OCI-LY3 (cell line): ENCODE measurements at regions not wholly inside any gene's neighbourhood (a gene's known extent, or its start where the extent isn't known, plus 50 kb on each side); places are given as distances from the start of the nearest gene placed in this dataset.

Experiments
- H2AFZ ChIP-seq: fragments of 200-600, 300-600 bp; shearing (Covaris generic); 2 replicates; pipeline ENCODE4 v1.6.0; 2014; ENCODE audit warnings: antibody characterized with exemption, low read depth, low read length
- H3K27ac ChIP-seq: fragments of 200-600, 300-600 bp; sonication (generic); 2 replicates; pipeline ENCODE4 v1.5.1; 2014; ENCODE audit warnings: mild to moderate bottlenecking, low read length, moderate library complexity, mixed read lengths
- H3K27me3 ChIP-seq: fragments of 200-600, 300-600 bp; sonication (generic); 2 replicates; pipeline ENCODE4 v1.6.1; 2014; ENCODE audit warnings: low read depth, low read length, mixed read lengths
- H3K36me3 ChIP-seq: fragments of 200-600, 300-600 bp; sonication (generic); replicated peaks from 2 replicates; pipeline ENCODE3; 2014; ENCODE audit warnings: low read depth, low read length, mixed read lengths
- H3K4me1 ChIP-seq: fragments of 300-600, 200-600 bp; sonication (generic); 2 replicates; pipeline ENCODE4 v1.6.1; 2014; ENCODE audit warnings: low read length, mixed read lengths
- H3K4me2 ChIP-seq: fragments of 200-600, 300-600 bp; sonication (generic); 2 replicates; pipeline ENCODE4 v1.6.1; 2014; ENCODE audit warnings: low read length, mixed read lengths
- H3K4me3 ChIP-seq: fragments of 300-600, 200-600 bp; sonication (generic); 2 replicates; pipeline ENCODE4 v1.5.1; 2014; ENCODE audit warnings: antibody characterized with exemption, mild to moderate bottlenecking, low read length, moderate library complexity
- H3K79me2 ChIP-seq: fragments of 300-600, 200-600 bp; shearing (Covaris generic); 2 replicates; pipeline ENCODE4 v1.6.1; 2014; ENCODE audit warnings: mild to moderate bottlenecking, low read length, mixed read lengths
- H3K9ac ChIP-seq: fragments of 300-600, 200-600 bp; shearing (Covaris generic); 2 replicates; pipeline ENCODE4 v1.6.0; 2014; ENCODE audit warnings: mild to moderate bottlenecking, low read length, moderate library complexity
- H3K9me3 ChIP-seq: fragments of 200-600, 300-600 bp; shearing (Covaris generic); 2 replicates; pipeline ENCODE4 v1.6.1; 2014; ENCODE audit warnings: low read length, mixed read lengths; ENCODE audit not compliant: insufficient read depth
- H4K20me1 ChIP-seq: fragments of 200-600, 300-600 bp; sonication (generic); 2 replicates; pipeline ENCODE4 v1.6.1; 2016; ENCODE audit warnings: low read length, mixed read lengths; ENCODE audit not compliant: insufficient read depth
- CTCF ChIP-seq: fragments of 200-600, 300-600 bp; sonication (generic); IDR thresholded peaks from 2 replicates; pipeline ENCODE4 v1.5.1; 2014; ENCODE audit warnings: antibody characterized with exemption, low read length, low read depth
- EZH2phosphoT487 ChIP-seq: fragments of 200-600 bp; shearing (Covaris generic); IDR thresholded peaks from 2 replicates; pipeline ENCODE4 v1.6.1; 2018; ENCODE audit warnings: antibody characterized with exemption, mixed run types, low read depth

- H3K9me3 ChIP-seq = no peaks in the 10 kb centered on the region
- H3K9ac ChIP-seq = no peak overlapping the region
- H4K20me1 ChIP-seq = no peaks in the 10 kb centered on the region
- H3K4me1 ChIP-seq = no peaks in the 10 kb centered on the region
- H3K79me2 ChIP-seq = no peaks in the 10 kb centered on the region
- no peak overlapping the region for H2AFZ ChIP-seq
- H3K36me3 ChIP-seq = no peaks in the 10 kb centered on the region
- H3K4me3 ChIP-seq = no peak overlapping the region
- no peaks in the 10 kb centered on the region for H3K27me3 ChIP-seq
- H3K27ac ChIP-seq = no peak overlapping the region
- TF ChIP-seq CTCF = no peak
- TF ChIP-seq EZH2phosphoT487 = no peak
- H3K4me2 ChIP-seq = no peak overlapping the region
Measured at GRCh38 chr16:17723531-17724134, 252.9 kb upstream of the XYLT1 start.

GRCh38 chr16:17718495-17718894 lies 247.7 kb upstream of the XYLT1 start:
- Histone ChIP-seq H4K20me1 (no peaks in the 10 kb centered on the region), H3K27ac (no peak overlapping the region), H3K9me3 (no peaks in the 10 kb centered on the region), H3K27me3 (no peaks in the 10 kb centered on the region), H3K9ac (no peak overlapping the region), H3K4me1 (no peaks in the 10 kb centered on the region), H3K4me3 (no peak overlapping the region), H3K36me3 (no peaks in the 10 kb centered on the region), H3K79me2 (no peaks in the 10 kb centered on the region), H3K4me2 (no peak overlapping the region), H2AFZ (no peak overlapping the region)
- TF ChIP-seq EZH2phosphoT487 = no peak
- TF ChIP-seq CTCF = no peak

- TF ChIP-seq CTCF = no peak
- no peak for TF ChIP-seq EZH2phosphoT487
- no peak overlapping the region for H3K4me3 ChIP-seq
Measured at GRCh38 chr16:17705847-17706246, 235.1 kb upstream of the XYLT1 start.

GRCh38 chr16:17696616-17697015 lies 225.9 kb upstream of the XYLT1 start:
- no peaks in the 10 kb centered on the region for H3K4me1 ChIP-seq
- TF ChIP-seq EZH2phosphoT487 (no peak), CTCF (no peak)
- H3K9me3 ChIP-seq = no peaks in the 10 kb centered on the region
- H2AFZ ChIP-seq = no peak overlapping the region
- no peaks in the 10 kb centered on the region for H3K27me3 ChIP-seq
- H3K4me2 ChIP-seq = no peak overlapping the region
- no peak overlapping the region for H3K4me3 ChIP-seq
- H3K27ac ChIP-seq = no peak overlapping the region
- no peaks in the 10 kb centered on the region for H4K20me1 ChIP-seq
- H3K36me3 ChIP-seq = no peaks in the 10 kb centered on the region
- no peak overlapping the region for H3K9ac ChIP-seq
- H3K79me2 ChIP-seq = no peaks in the 10 kb centered on the region

More at GRCh38 chr16:17705847-17706246, 235.1 kb upstream of the XYLT1 start:
- Histone ChIP-seq H3K9ac (no peak overlapping the region), H4K20me1 (no peaks in the 10 kb centered on the region), H3K4me1 (no peaks in the 10 kb centered on the region), H2AFZ (no peak overlapping the region), H3K27me3 (no peaks in the 10 kb centered on the region), H3K79me2 (no peaks in the 10 kb centered on the region), H3K9me3 (no peaks in the 10 kb centered on the region), H3K27ac (no peak overlapping the region), H3K4me2 (no peak overlapping the region), H3K36me3 (no peaks in the 10 kb centered on the region)
